SIG-M5 treated with dmso at 0.1 percent for 504 hours (cell line): ENCODE measurements at regions not wholly inside any gene's neighbourhood (a gene's known extent, or its start where the extent isn't known, plus 50 kb on each side); places are given as distances from the start of the nearest gene placed in this dataset.

ENCODE experiments used
- DNase-seq: peaks from one replicate; lab custom pipeline; 2025; ENCODE audit not compliant: unreplicated experiment; lab: John Stamatoyannopoulos, UW

DNA sequence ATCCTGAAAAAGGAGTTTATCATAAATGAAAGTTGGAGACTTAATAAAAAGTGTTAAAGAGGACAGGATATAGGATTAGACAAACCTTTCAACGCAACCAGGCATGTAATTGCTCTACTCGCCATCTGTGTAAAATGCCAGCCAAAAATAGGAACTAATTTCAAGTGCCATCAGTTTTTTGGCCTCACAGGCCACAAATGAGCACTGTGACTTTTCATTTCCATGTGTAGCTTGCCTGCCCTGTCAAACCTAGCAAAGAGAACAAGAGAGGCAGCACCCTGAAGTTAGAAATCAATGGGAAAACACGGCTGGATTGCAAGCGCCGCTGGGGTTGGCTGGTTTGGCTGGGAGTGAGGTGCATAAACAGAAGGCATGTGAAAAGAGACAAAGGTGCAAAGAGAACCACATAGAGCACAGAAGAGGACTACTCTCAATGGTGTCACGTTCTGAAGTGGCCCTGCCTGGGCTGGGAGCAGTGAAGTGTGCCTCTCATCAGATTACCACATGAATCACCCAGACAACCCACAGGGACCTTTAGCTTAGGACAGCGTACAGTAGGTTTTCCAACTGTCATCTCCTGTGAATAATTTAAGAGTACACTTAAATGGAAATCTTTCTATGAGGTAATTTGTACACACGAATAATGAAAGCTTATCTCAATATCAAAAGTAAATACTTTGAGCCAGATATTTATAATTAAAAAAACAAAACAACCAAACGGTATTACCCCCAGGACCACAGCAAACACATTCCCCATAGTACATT lies 78.0 kb upstream of the NHSL1 start:
- no peak for DNase-seq

DNA sequence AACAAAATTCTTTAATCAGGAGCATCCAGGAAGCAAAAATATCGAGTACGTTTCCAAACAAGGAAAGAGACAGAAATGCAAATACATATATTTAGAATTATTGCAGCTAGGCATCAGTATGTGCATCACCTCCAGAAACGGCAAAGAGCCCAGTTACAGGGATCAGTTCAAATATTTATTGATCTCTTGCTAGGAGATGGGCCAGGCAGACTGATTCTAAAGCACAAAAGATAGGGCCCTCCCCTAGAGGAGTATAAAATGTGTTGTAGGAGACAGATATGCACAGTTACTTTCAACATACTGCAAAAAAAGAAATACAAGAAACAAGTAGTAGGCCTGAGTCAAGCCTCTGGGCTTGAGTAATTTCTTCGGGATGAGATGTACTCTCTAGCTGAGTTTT lies 80.7 kb upstream of the NHSL1 start:
- no peak for DNase-seq

DNA sequence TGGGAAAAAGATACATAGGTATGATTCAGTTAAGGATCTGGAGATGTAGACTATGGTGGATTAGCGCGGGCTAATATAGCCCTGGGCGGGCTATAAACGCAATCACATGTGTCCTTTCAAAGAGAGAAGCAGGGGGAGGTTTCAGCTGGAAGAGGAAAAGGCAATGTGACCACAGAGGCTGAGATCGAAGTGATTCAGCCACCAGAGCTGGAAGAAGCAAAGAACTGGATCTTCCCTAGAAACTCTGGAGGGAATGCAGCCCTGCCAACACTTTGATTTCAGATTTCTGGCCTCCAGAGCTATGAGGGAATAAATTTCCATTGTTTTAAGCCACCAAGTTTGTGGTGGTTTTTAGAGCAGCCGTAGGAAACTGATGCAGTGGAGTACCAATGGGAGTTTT lies 81.5 kb upstream of the NHSL1 start:
- no peak for DNase-seq

DNA sequence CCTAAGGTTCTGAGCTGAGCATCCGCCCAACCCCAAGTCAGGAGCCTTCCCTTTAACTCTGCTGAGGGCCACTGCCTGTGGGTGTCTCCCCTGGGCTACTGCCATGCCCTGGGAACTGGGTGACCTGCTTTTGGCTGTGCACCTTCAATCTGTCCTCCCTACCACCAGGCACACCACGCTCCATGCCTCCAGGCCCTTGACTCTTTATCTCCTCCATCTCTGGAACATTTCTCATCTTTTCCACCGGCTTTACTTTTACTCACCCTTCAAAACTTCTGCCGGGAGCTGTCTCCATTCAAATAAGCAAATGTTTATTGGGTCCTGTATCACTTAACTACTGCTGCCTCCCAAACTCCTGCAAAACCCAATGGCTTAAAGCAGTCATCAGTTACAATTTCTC lies 83.3 kb upstream of the NHSL1 start:
- no peak for DNase-seq

DNA sequence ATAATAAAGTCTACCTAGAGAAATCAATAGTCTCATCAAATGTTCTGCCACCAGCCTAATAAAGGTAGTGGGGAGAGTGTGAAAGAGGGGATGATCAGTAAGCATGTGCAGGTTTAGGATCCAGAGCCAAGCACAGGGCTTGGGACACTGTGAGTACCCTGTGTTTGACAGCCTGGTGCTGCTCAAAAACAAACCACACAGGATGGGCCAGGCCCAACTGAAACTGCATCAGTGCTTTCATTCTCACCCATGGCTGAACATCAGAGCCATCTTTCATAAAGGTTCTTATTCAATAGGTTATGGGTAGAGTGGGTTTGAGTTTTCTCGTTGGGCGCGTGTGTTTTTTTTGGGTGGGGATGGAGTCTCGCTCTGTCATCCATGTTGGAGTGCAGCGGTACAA lies 87.3 kb upstream of the NHSL1 start:
- DNase-seq: no peak

DNA sequence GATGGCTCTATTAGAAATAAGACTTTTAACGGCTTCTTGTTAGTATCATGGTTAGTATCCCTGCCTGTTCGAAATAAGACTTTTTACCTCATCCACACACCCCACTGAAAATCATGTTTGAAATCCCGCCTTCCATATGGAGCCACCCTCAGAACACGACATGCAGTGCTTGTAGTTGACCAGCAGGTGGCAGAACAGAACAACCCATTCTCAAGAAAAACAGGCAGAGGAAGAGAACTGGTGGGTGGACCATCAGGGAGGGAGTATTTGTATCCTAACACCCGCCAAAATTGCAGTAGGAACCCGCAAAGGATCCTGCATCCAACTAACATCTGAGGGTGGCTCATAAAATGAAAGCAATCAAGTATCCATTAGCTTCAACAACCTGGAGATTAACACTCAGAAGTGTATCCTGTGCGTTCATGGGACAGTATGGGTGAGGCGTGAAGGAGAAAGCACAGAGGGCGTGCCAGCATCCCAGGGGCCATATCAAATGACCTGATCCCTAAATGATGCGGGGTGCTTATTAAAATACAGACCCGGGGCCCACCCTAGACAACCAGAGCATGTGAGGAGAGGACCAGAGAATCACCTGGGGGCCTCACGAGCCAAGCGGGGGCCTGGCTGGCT lies 89.6 kb upstream of the NHSL1 start:
- peak; percentile 75 for DNase-seq

DNA sequence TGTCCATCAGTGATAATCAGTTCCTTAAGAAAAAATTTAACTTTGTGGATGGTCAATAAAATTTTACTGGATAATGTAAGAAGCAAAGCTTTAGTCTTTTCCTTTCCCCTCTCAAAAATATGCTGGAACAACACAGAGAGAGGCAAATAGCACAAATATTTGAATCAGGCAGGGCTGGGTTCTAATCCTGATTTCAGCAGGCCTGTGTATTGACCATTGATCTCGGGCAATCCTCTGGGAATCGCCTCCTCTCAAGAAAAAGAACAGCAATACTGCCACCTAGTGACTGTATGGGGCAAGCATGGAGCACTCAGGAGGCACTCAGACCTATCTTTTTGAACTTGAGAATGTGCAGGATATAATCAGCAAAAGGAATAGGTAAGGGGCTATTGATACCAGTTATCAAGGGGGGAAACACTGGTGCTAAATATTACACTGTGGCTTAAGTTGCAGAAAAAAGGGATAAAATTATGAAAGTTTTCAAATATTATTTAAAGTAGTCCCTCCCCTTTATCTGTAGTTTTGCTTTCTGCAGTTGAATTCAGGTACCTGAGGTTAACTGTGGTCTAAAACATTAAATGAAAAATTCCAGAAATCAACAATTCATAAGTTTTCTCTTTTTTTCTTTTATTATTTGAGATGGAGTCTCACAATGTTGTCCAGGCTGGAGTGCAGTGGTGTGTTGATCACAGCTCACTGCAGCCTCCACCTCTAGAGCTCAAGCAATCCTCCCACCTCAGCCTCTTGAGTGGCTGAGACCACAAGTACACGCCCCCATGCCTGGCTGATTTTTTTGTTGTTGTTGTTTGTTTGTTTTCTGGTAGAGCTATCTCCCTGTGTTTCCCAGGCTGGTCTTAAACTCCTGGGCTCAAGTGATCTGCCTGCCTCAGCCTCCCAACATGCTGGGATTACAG lies 91.8 kb upstream of the NHSL1 start:
- peak; percentile 49 for DNase-seq

DNA sequence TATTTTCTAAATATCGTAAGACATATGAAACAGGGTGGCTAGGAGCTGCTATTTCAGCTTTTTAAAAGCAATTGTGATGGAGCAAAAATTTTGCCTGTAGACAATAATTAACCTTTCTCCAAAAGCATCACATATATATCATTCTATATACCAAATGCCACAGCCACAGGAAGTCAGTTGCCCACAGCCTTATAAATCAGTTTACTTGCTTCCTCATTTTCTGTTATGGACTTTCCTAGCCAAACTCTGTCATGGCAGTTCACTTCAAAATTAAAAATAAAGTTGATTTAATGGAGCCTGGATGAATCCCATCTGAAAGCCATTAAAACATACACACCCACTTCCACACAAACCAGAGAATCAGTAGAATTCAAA lies 93.4 kb upstream of the NHSL1 start:
- peak; percentile 63 for DNase-seq

DNA sequence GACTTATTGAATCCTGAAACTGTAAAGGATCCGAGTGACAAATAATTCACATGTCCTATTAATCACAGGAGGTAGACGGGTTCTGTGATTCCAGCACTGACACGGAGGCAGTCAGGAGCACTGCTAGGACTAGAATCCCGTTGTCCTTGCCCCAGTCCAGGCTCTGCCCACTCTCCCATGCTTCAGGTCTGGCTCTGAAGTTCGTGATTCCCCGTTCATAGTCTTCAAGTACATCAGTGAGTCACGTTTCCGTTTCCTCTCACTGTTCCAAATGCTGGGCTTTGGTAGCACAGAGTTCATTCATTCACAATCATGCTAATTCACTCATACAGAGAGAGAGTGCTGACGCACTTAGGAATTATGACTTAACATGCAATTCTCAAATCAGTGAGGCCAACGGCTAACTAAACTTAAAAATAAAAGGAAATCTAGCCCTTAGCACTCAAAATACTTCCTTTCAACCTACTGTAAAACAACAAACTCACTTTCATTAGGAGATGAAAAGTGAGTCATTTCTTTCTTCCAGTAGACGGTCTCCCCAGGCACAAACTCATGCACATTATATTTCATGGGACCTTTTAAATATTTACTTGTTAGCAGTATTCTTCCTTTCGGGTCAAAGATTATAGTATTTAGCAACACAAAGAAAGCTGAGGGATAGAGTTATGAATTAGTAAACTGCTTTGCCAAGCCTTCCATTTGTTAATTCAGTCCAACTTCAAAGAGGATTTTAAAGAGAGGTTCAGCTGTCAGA lies 94.0 kb upstream of the NHSL1 start:
- DNase-seq: peak; percentile 62

DNA sequence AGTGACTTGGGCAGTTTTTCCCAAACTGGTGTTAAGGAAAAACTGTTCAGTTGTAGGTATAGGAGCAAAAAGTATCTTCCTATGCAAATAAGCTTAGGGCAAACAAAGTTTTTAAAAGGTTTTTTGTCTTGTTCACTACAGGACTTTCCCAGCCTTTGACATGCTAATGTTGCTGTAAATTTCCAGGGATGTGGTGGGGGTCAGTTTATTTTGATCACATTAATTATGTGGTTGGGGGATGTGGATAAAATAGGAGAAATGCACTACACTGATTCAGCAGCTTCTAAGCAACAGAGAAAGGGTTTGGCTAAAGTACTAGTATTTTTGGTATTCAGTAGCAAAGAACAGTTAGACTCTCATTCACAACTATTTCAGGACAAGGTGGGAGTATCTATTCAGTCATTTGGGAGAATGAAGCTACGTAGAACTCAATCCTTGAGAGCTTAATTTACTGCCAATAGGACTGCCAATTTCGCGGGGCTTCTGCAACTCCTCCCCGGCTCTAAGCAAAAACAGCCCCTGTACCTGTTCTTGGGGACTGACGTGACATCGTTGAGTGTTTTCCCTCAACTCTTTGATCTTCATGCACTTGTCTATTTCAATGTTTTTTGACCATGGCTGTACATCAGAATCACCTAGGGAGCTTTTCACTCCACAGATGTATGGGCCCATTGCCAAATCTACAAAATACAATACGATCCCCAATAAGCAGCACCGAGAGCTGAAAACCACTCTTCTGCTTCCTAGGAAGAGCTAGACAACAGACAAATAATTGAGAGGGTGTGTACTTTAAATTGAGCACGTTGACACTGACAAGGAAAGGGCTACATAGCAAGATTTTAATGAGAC lies 94.8 kb upstream of the NHSL1 start:
- no peak for DNase-seq

DNA sequence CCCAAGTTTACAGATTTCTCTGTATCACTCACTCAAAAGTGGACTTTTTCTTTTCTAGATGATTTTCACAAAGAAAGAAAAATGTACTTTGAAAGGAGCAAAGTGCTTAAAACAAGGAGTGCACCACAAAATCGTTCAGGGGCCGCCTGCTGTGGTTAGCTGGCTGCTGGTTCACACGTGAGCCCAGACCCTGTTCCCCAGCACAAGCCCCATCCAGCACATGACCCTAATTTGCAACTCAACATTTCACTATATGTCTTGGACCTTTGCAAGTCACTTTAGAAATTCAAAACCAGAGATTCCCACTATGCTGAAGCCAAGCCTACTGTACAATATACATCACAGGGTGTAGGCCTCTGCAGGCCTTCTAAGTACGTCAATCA lies 95.5 kb upstream of the NHSL1 start:
- DNase-seq: no peak

DNA sequence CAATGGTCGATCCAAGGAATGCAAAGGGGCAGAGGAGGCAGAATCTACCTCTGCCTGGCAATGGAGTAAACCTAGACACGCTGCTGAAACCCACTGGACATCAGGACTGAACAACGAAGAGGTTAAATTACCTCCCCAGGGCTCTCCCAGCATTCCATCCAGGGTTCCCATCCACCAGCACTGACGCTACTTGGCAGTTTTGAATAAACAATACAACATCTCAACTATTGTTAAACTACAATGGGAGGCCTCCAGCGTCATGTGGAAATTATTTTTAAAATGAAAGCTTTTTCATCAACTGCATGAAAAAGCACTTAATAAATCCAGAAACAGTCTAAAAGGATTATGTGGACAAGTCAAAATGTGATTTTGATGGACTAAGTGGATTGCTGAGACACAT lies 96.8 kb upstream of the NHSL1 start:
- DNase-seq: no peak

DNA sequence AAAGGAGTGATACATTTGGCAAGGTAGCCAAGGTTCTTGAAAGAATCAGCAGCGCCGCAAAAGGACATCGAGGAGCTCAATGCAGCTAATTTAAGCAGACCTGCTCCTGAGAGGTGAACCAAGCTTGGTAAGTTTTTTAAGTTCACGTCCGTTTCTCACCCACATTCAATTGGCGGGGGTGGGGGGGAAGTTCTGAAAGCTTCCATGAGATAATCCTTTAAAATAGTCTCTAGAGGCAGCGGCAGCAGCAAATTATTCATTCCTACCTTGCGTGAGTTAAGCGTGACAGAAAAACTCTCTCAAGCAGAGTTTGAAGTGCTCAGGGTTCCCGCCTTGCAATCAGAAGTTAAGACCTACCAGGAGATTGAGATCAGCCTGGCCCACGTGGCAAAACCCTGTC lies 97.3 kb upstream of the NHSL1 start:
- no peak for DNase-seq

DNA sequence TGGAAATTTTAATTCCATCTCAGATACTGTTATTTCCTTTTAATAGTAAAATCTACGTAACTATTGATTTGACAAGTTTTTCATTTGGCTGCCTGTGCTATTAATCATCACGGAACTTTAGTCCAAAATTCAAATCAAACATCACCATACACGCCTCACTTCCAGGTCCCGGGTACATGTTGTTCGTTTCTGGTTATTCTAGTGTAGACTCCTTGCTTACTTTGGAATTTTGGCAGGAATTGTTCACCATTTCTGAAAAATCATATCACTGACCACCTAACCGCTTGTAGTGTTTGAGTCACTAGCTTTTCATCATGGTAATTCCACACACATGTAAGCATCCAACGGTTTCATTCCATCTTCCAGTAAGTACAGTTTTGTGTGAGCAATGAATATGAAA lies 98.0 kb upstream of the NHSL1 start:
- DNase-seq: no peak

DNA sequence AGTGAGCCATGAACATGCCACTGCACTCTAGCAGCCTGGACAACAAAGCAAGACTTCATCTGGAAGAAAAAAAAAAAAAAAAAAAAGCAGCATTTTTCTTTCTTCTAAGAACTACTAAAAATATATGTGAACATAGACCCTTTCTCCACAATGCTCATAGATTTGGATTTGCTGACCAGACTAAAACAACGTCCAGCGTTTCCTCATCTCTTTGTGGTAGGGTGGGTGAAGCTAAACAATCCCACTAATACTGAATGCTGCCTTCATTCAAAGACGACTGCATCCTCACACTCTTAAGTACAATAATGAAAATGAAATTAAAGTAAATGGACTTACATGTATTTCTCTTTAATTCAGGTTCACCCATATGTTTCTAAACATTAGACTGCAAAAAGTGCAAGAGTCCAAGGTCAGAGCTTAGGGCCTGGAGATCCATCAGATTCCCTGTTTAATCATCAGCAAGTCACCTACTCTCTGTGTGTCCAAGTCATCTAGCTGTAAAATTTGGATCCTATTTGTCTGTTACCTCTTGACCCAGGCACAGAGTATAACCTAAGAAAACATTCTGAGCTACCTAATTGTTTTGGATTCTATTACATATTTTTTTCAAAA lies 99.4 kb upstream of the NHSL1 start:
- no peak for DNase-seq

DNA sequence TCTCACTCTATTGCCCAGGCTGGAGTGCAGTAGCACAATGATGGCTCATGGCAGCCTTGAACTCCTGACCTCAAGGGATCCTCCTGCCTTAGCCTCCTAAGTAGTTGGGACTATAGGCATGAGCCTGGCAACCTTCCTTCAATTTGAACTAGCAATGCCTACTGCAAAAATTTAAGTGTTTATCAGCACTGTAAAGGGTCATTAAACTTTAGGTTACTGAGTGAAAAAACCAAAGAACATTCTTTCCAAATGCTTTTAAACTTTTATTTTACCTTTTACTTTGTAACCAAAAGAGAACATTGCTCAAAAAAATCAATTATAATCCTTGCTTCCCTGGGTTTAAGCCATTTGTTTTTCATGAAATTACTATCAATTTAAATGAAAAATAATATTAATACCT lies 101.0 kb upstream of the NHSL1 start:
- DNase-seq: no peak

DNA sequence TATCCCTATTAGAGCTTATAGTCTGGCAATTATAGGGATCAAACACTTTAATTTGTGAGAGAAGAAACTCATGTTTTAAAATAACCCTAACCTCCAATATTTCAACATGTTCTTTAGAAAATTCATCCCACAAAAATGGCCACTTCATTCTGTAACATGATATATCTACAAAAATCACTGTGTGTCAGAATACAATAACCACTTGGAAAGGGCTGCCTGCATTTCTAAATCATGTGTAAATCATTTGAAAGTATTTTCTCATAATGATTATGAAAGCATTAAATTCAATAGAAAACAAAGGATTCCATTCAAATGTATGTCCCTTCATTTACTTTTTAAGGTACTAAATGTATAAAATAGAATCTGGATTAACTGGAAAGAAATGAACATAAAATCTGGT lies 101.4 kb upstream of the NHSL1 start:
- no peak for DNase-seq

DNA sequence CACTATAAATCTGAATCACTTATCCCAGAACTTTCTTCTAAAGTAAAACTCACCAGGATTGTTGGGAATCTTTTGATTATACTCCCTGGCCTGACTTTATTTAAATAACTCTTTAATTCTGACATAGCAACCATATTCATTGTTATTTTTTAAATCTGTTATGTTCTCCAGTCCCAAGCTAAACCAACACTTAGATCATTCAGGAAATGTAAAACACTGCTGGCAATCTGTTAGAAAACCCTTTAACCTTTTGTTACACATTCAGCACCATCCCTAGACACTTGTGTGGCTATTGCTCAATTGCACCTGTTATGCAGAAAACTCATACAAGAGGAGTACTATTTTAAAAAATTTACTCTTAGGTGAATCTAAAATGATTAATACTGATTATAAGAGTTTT lies 101.8 kb upstream of the NHSL1 start:
- no peak for DNase-seq

DNA sequence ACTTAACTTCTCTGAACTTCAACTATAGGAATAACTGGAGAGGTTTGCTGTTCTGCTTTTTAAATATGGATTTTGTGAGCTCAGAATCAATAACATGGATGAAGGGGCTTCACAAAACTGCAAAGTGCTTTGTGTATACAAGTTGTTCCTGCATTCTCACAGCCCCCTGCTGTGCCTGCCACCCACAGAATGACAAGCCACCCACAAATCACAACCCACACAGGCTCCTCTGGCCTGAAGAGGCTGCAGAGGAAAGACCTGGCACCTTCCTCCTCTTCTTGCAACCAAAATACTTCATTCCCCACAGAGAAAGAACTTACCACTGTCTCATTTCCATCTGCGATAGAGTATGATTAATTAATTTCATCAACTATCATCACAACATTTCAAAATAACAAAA lies 106.7 kb upstream of the NHSL1 start:
- no peak for DNase-seq
